ENCODE measurements at regions not wholly inside any gene's neighbourhood (a gene's known extent, or its start where the extent isn't known, plus 50 kb on each side); places are given as distances from the start of the nearest gene placed in this dataset.

- FAIRE-seq = no peak
These were observed 85.8 kb upstream of the PRNP start for GRCh38 chr20:4600308-4601014.

GRCh38 chr20:4597215-4597614 is 89.0 kb upstream of the PRNP start:
- no peak for FAIRE-seq

- FAIRE-seq = no peak
These were observed 93.1 kb upstream of the PRNP start for GRCh38 chr20:4593149-4593525.

GRCh38 chr20:4592316-4593148 is 93.7 kb upstream of the PRNP start:
- no peak for FAIRE-seq

- FAIRE-seq = no peak
These were observed 94.3 kb upstream of the PRNP start for GRCh38 chr20:4591975-4592315.

GRCh38 chr20:4585758-4586157 is 100.5 kb upstream of the PRNP start:
- FAIRE-seq = no peak

GRCh38 chr20:4585104-4585753 is 101.0 kb upstream of the PRNP start:
- FAIRE-seq = no peak

- FAIRE-seq = no peak
These were observed 101.7 kb upstream of the PRNP start for GRCh38 chr20:4584510-4584909.

- FAIRE-seq = no peak
These were observed 104.4 kb upstream of the PRNP start for GRCh38 chr20:4581838-4582237.

- FAIRE-seq = no peak
These were observed 107.9 kb upstream of the PRNP start for GRCh38 chr20:4578375-4578774.

- FAIRE-seq = no peak
These were observed 111.9 kb upstream of the PRNP start for GRCh38 chr20:4574356-4574690.

GRCh38 chr20:4573564-4574355 is 112.5 kb upstream of the PRNP start:
- FAIRE-seq = no peak

- no peak for FAIRE-seq
These were observed 114.3 kb upstream of the PRNP start for GRCh38 chr20:4571759-4572531.

- no peak for FAIRE-seq
These were observed 116.4 kb upstream of the PRNP start for GRCh38 chr20:4569865-4570264.

- no peak for FAIRE-seq
These were observed 117.2 kb upstream of the PRNP start for GRCh38 chr20:4569092-4569491.

- no peak for FAIRE-seq
These were observed 117.8 kb upstream of the PRNP start for GRCh38 chr20:4568361-4568959.

- FAIRE-seq = no peak
These were observed 119.1 kb upstream of the PRNP start for GRCh38 chr20:4567170-4567569.

GRCh38 chr20:4563534-4563933 is 122.7 kb upstream of the PRNP start:
- FAIRE-seq = no peak

- no peak for FAIRE-seq
These were observed 123.2 kb upstream of the PRNP start for GRCh38 chr20:4563031-4563430.

GRCh38 chr20:4560667-4561066 is 125.6 kb upstream of the PRNP start:
- FAIRE-seq = no peak

- no peak for FAIRE-seq
These were observed 126.3 kb upstream of the PRNP start for GRCh38 chr20:4559906-4560305.

GRCh38 chr20:4559106-4559505 is 127.2 kb upstream of the PRNP start:
- no peak for FAIRE-seq

Measured in colon (tissue), 2 donors.